Kidney (tissue), 13 donors: ENCODE measurements at regions not wholly inside any gene's neighbourhood (a gene's known extent, or its start where the extent isn't known, plus 50 kb on each side); places are given as distances from the start of the nearest gene placed in this dataset.

Experiments used
- DNase-seq, 5 donors: peaks; one replicate each; pipeline ENCODE4 v3.0.0-alpha.2; 2013 to 2020
- FAIRE-seq: peaks from 2 replicates; lab custom pipeline; 2012; peaks lifted over from hg19 to GRCh38; lab: Jason Lieb, UNC
- H3K27ac ChIP-seq, 2 donors: one replicate each; pipeline ENCODE4 v1.7.0; 2013; ENCODE audit warnings: low read depth in 2 of 2, low read length in 2 of 2, inconsistent platforms in 1 of 2
- H3K27me3 ChIP-seq: one replicate; pipeline ENCODE4 v1.7.1; 2013; ENCODE audit warnings: low read length, inconsistent platforms; ENCODE audit not compliant: control insufficient read depth, insufficient read depth
- H3K36me3 ChIP-seq, 3 donors: one replicate each; pipeline versions ENCODE4 v1.7.0 to v1.7.1; 2013; ENCODE audit warnings: low read length in 3 of 3, control low read depth in 1 of 3, inconsistent platforms in 1 of 3; ENCODE audit not compliant: insufficient read depth in 3 of 3, control insufficient read depth in 2 of 3
- H3K4me1 ChIP-seq, 3 donors: one replicate each; pipeline versions ENCODE4 v1.7.0 to v1.7.1; 2013; ENCODE audit warnings: low read length in 3 of 3, inconsistent platforms in 1 of 3, low read depth in 1 of 3; ENCODE audit not compliant: control insufficient read depth in 2 of 3, insufficient read depth in 2 of 3
- H3K4me3 ChIP-seq, 3 donors: one replicate each; pipeline versions ENCODE4 v1.7.0 to v1.8.1; 2013; ENCODE audit warnings: low read length in 3 of 3, control low read depth in 1 of 3, inconsistent platforms in 1 of 3
- H3K9ac ChIP-seq, 3 donors: one replicate each; pipeline versions ENCODE4 v1.7.0 to v1.7.1; 2013; ENCODE audit warnings: low read length in 3 of 3, control low read depth in 1 of 3, inconsistent platforms in 1 of 3
- H3K9me3 ChIP-seq, 3 donors: one replicate each; pipeline versions ENCODE4 v1.7.0 to v1.7.1; 2013; ENCODE audit warnings: low read length in 3 of 3, control low read depth in 1 of 3, inconsistent platforms in 1 of 3; ENCODE audit not compliant: control insufficient read depth in 2 of 3, insufficient read depth in 1 of 3
- CTCF ChIP-seq: IDR thresholded peaks from 3 replicates; pipeline ENCODE4 v1.5.1; 2012; ENCODE audit warnings: mild to moderate bottlenecking, moderate library complexity, borderline replicate concordance; ENCODE audit not compliant: insufficient read depth; ENCODE audit errors: extremely low read depth
- intact Hi-C: fragments of 100-400 bp; cut with DNase I; formaldehyde crosslinking; loops from one replicate; pipeline ENCODE4 v1.11.1; 2022
- donor health status: control.
- donor health status: control.
- donor health status: control.
- donor health status: control.
- donor health status: control.
- donor health status: DM: yes; HTN: yes; CAD: no.
- donor health status: Normal renal cell carcinoma (clear cell type).

- H3K9me3 ChIP-seq, result peaks cover 0 to 3% (median 0%) of the 10 kb centered on the region in 3 donors
- DNase-seq (peak in 1 of 5 donors; percentile 49), FAIRE-seq (no peak)
- H3K27me3 ChIP-seq, result no peaks in the 10 kb centered on the region
- no peak overlapping the region for H3K9ac ChIP-seq
- H3K4me1 ChIP-seq, result peaks cover 0 to 11% (median 0%) of the 10 kb centered on the region in 3 donors
- H3K36me3 ChIP-seq, result peaks cover 16 to 35% (median 19%) of the 10 kb centered on the region in 3 donors
- H3K27ac ChIP-seq, result no peak overlapping the region
- intact Hi-C loops, result no loop called here
- no peak for TF ChIP-seq CTCF
- no peak overlapping the region for H3K4me3 ChIP-seq
Measured at GRCh38 chr12:124460771-124461170, 106.6 kb downstream of the NCOR2 start.

DNA sequence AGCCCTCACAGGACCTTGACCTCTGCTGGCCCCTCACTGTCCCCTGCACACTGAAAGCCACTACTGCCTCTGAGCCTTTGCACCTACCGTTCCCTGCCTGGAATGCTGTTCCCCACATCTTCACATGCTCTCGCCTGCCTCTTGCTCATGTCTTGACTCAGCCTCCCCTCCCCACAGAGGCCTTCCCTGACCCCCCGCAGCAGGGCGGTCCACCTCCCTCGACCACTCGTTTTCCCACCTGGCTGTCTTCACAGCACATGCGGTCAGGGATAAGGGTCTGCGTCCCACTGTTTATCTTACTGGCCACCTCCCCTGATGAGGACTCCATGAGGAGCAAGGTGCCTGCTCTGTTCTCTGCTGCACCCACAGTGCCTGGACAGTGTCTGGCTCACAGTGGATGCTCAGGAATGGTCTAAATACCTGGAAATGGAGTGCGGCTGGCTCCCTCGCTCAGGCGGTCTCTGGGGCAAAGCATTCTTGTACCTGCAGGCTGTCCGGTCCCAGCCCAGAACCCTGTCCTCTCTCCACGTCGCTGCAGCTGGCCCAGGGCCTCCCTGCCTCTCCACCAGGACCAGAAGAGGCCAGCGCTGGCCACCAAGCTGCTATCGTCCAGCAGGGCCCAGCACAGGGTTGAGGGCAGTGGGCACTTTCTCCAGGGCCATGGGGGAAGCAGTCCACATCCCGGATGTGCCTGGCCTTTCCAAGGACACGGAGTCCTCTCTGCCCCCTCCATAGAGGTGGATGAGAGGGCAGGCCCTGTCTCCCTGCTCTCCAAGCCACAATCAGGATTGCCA is 107.4 kb downstream of the NCOR2 start:
- Histone ChIP-seq H3K4me3 (no peak overlapping the region), H3K9me3 (peaks cover 0 to 3% (median 0%) of the 10 kb centered on the region in 3 donors), H3K36me3 (peaks cover 12 to 28% (median 17%) of the 10 kb centered on the region in 3 donors), H3K27me3 (no peaks in the 10 kb centered on the region), H3K4me1 (peaks cover 0 to 16% (median 1%) of the 10 kb centered on the region in 3 donors), H3K27ac (no peak overlapping the region), H3K9ac (no peak overlapping the region)
- TF ChIP-seq CTCF, result no peak
- peak in 1 of 5 donors; percentile 49 for DNase-seq
- intact Hi-C loops, result no loop called here
- FAIRE-seq, result no peak

- Histone ChIP-seq H3K27me3 (no peaks in the 10 kb centered on the region), H3K9ac (no peak overlapping the region), H3K4me1 (peaks cover 0 to 17% (median 10%) of the 10 kb centered on the region in 3 donors), H3K9me3 (no peaks in the 10 kb centered on the region), H3K27ac (no peak overlapping the region), H3K4me3 (no peak overlapping the region), H3K36me3 (peaks cover 12 to 22% (median 12%) of the 10 kb centered on the region in 3 donors)
- DNase-seq, result peak in 1 of 5 donors; percentile 45
- intact Hi-C loops, result no loop called here
- FAIRE-seq, result no peak
- TF ChIP-seq CTCF, result no peak
Measured at GRCh38 chr12:124458992-124459851, 108.2 kb downstream of the NCOR2 start.
